CD4-positive, alpha-beta memory T cell (primary cell): ENCODE measurements at regions not wholly inside any gene's neighbourhood (a gene's known extent, or its start where the extent isn't known, plus 50 kb on each side); places are given as distances from the start of the nearest gene placed in this dataset.

Source experiments
- CTCF ChIA-PET: fragments of 350-600 bp; sonication (Branson Sonifier 250); formaldehyde crosslinking; loops from one replicate; lab custom pipeline; 2021; ENCODE audit warnings: inconsistent platforms; ENCODE audit not compliant: partially characterized antibody; lab: Charles Lee
- POLR2A ChIA-PET: fragments of 350-600 bp; sonication (Branson Sonifier 250); formaldehyde crosslinking; loops from one replicate; lab custom pipeline; 2021; ENCODE audit not compliant: partially characterized antibody; lab: Charles Lee
- DNase-seq, 5 donors: peaks; one replicate each; pipeline versions ENCODE4 v3.0.0 to v3.0.0-alpha.2; 2020 to 2022; ENCODE audit warnings: mixed read lengths in 1 of 5
- H3K27ac ChIP-seq: one replicate; pipeline ENCODE4 v1.7.0; 2013; ENCODE audit warnings: low read depth, low read length
- H3K27me3 ChIP-seq: 2 replicates; pipeline ENCODE4 v1.7.0; 2013; ENCODE audit warnings: mild to moderate bottlenecking, low read length, moderate library complexity; ENCODE audit not compliant: insufficient read depth
- H3K36me3 ChIP-seq: 2 replicates; pipeline ENCODE4 v1.7.0; 2013; ENCODE audit warnings: mild to moderate bottlenecking, low read length, moderate library complexity; ENCODE audit not compliant: insufficient read depth
- H3K4me1 ChIP-seq: 2 replicates; pipeline ENCODE4 v1.7.0; 2013; ENCODE audit warnings: mild to moderate bottlenecking, low read length, moderate library complexity; ENCODE audit not compliant: insufficient read depth
- H3K4me3 ChIP-seq, 2 donors: one replicate each; pipeline ENCODE4 v1.7.0; 2013; ENCODE audit warnings: low read length in 2 of 2, mild to moderate bottlenecking in 1 of 2
- H3K9me3 ChIP-seq, 2 donors: one replicate each; pipeline ENCODE4 v1.7.0; 2013; ENCODE audit warnings: low read length in 2 of 2, control low read depth in 1 of 2; ENCODE audit not compliant: control insufficient read depth in 1 of 2
- H3K27ac Mint-ChIP-seq, 7 donors: one replicate each; pipeline ENCODE4 v1.8.0; 2020 to 2021; ENCODE audit warnings: mixed read lengths in 7 of 7, mild to moderate bottlenecking in 6 of 7, inconsistent platforms in 3 of 7, moderate library complexity in 3 of 7
- H3K27me3 Mint-ChIP-seq, 2 donors: one replicate each; pipeline ENCODE4 v1.8.0; 2020 to 2021; ENCODE audit warnings: mixed read lengths in 2 of 2
- H3K36me3 Mint-ChIP-seq, 2 donors: one replicate each; pipeline ENCODE4 v1.8.0; 2020 to 2021; ENCODE audit warnings: mixed read lengths in 2 of 2, inconsistent platforms in 1 of 2, mild to moderate bottlenecking in 1 of 2
- H3K4me1 Mint-ChIP-seq, 4 donors: one replicate each; pipeline ENCODE4 v1.8.0; 2020 to 2021; ENCODE audit warnings: mixed read lengths in 4 of 4, mild to moderate bottlenecking in 1 of 4
- H3K4me3 Mint-ChIP-seq, 8 donors: one replicate each; pipeline ENCODE4 v1.8.0; 2020 to 2021; ENCODE audit warnings: mixed read lengths in 8 of 8, mild to moderate bottlenecking in 7 of 8, moderate library complexity in 6 of 8, inconsistent platforms in 3 of 8
- H3K9me3 Mint-ChIP-seq, 8 donors: one replicate each; pipeline ENCODE4 v1.8.0; 2020 to 2021; ENCODE audit warnings: mixed read lengths in 8 of 8, mild to moderate bottlenecking in 5 of 8, inconsistent platforms in 3 of 8, moderate library complexity in 1 of 8
- intact Hi-C: fragments of 100-400 bp; cut with micrococcal nuclease; formaldehyde crosslinking; loops from one replicate; pipeline ENCODE4 v1.15.1; 2023

- Histone ChIP-seq H3K27me3 (no peaks in the 10 kb centered on the region), H3K4me1 (no peaks in the 10 kb centered on the region), H3K9me3 (no peaks in the 10 kb centered on the region), H3K27ac (no peak overlapping the region), H3K4me3 (no peak overlapping the region), H3K36me3 (no peaks in the 10 kb centered on the region)
- Mint-ChIP-seq H3K4me1 (no peaks in the 10 kb centered on the region), H3K9me3 (peaks cover 0 to 13% (median 5%) of the 10 kb centered on the region in 8 donors), H3K27ac (no peak overlapping the region), H3K4me3 (no peak overlapping the region), H3K27me3 (no peaks in the 10 kb centered on the region), H3K36me3 (no peaks in the 10 kb centered on the region)
- intact Hi-C loops, result no loop called here
- POLR2A ChIA-PET, result no interaction called here
- no peak for DNase-seq
- CTCF ChIA-PET, result no interaction called here
These were observed 663.0 kb upstream of the GRM3 start for GRCh38 chr7:85980740-85981139.

GRCh38 chr7:85974176-85974575, 669.5 kb upstream of the GRM3 start:
- H3K4me3 ChIP-seq, result no peak overlapping the region
- H3K27ac Mint-ChIP-seq, result no peak overlapping the region
- no peaks in the 10 kb centered on the region for H3K27me3 Mint-ChIP-seq
- no peak for DNase-seq
- no peaks in the 10 kb centered on the region for H3K27me3 ChIP-seq
- POLR2A ChIA-PET, result no interaction called here
- H3K36me3 Mint-ChIP-seq, result no peaks in the 10 kb centered on the region
- no peaks in the 10 kb centered on the region for H3K4me1 Mint-ChIP-seq
- H3K9me3 Mint-ChIP-seq, result peaks cover 0 to 11% (median 2%) of the 10 kb centered on the region in 8 donors
- H3K27ac ChIP-seq, result no peak overlapping the region
- no peaks in the 10 kb centered on the region for H3K4me1 ChIP-seq
- CTCF ChIA-PET, result no interaction called here
- H3K9me3 ChIP-seq, result no peaks in the 10 kb centered on the region
- H3K4me3 Mint-ChIP-seq, result no peak overlapping the region
- intact Hi-C loops, result no loop called here
- H3K36me3 ChIP-seq, result no peaks in the 10 kb centered on the region

- DNase-seq, result no peak
- Histone ChIP-seq H3K27ac (no peak overlapping the region), H3K9me3 (no peaks in the 10 kb centered on the region), H3K36me3 (no peaks in the 10 kb centered on the region), H3K4me3 (no peak overlapping the region), H3K27me3 (no peaks in the 10 kb centered on the region), H3K4me1 (no peaks in the 10 kb centered on the region)
- H3K4me3 Mint-ChIP-seq, result no peak overlapping the region
- H3K4me1 Mint-ChIP-seq, result no peaks in the 10 kb centered on the region
- H3K36me3 Mint-ChIP-seq, result no peaks in the 10 kb centered on the region
- intact Hi-C loops, result no loop called here
- H3K27ac Mint-ChIP-seq, result no peak overlapping the region
- ChIA-PET CTCF (no interaction called here), POLR2A (no interaction called here)
- peaks cover 0 to 11% (median 0%) of the 10 kb centered on the region in 8 donors for H3K9me3 Mint-ChIP-seq
- no peaks in the 10 kb centered on the region for H3K27me3 Mint-ChIP-seq
These were observed 671.1 kb upstream of the GRM3 start for GRCh38 chr7:85972504-85973141.

GRCh38 chr7:85954961-85955360, 688.7 kb upstream of the GRM3 start:
- Histone ChIP-seq H3K4me1 (no peaks in the 10 kb centered on the region), H3K27ac (no peak overlapping the region), H3K27me3 (no peaks in the 10 kb centered on the region), H3K9me3 (no peaks in the 10 kb centered on the region), H3K4me3 (no peak overlapping the region), H3K36me3 (no peaks in the 10 kb centered on the region)
- intact Hi-C loops, result no loop called here
- ChIA-PET CTCF (no interaction called here), POLR2A (no interaction called here)
- H3K9me3 Mint-ChIP-seq, result peaks cover 2 to 16% (median 9%) of the 10 kb centered on the region in 8 donors
- no peak overlapping the region for H3K4me3 Mint-ChIP-seq
- H3K27ac Mint-ChIP-seq, result no peak overlapping the region
- no peak for DNase-seq
- H3K4me1 Mint-ChIP-seq, result no peaks in the 10 kb centered on the region
- no peaks in the 10 kb centered on the region for H3K27me3 Mint-ChIP-seq
- H3K36me3 Mint-ChIP-seq, result no peaks in the 10 kb centered on the region

GRCh38 chr7:85950871-85951270, 692.8 kb upstream of the GRM3 start:
- H3K27me3 Mint-ChIP-seq, result no peaks in the 10 kb centered on the region

GRCh38 chr7:85950418-85950817, 693.3 kb upstream of the GRM3 start:
- no peak overlapping the region for H3K27ac Mint-ChIP-seq
- no peaks in the 10 kb centered on the region for H3K4me1 Mint-ChIP-seq
- no peaks in the 10 kb centered on the region for H3K36me3 Mint-ChIP-seq
- H3K4me3 Mint-ChIP-seq, result no peak overlapping the region
- Histone ChIP-seq H3K27me3 (no peaks in the 10 kb centered on the region), H3K4me1 (no peaks in the 10 kb centered on the region), H3K27ac (no peak overlapping the region), H3K9me3 (no peaks in the 10 kb centered on the region), H3K4me3 (no peak overlapping the region), H3K36me3 (no peaks in the 10 kb centered on the region)
- DNase-seq, result no peak
- no peaks in the 10 kb centered on the region for H3K27me3 Mint-ChIP-seq
- peaks cover 0 to 42% (median 24%) of the 10 kb centered on the region in 8 donors for H3K9me3 Mint-ChIP-seq
- ChIA-PET CTCF (no interaction called here), POLR2A (no interaction called here)
- intact Hi-C loops, result no loop called here

More at GRCh38 chr7:85950871-85951270, 692.8 kb upstream of the GRM3 start:
- Histone ChIP-seq H3K36me3 (no peaks in the 10 kb centered on the region), H3K9me3 (no peaks in the 10 kb centered on the region), H3K4me1 (no peaks in the 10 kb centered on the region), H3K27me3 (no peaks in the 10 kb centered on the region), H3K27ac (no peak overlapping the region), H3K4me3 (no peak overlapping the region)
- ChIA-PET POLR2A (no interaction called here), CTCF (no interaction called here)
- H3K27ac Mint-ChIP-seq, result no peak overlapping the region
- no peak for DNase-seq
- H3K4me1 Mint-ChIP-seq, result no peaks in the 10 kb centered on the region
- H3K36me3 Mint-ChIP-seq, result no peaks in the 10 kb centered on the region
- peaks cover 0 to 44% (median 24%) of the 10 kb centered on the region in 8 donors for H3K9me3 Mint-ChIP-seq
- intact Hi-C loops, result no loop called here
- no peak overlapping the region for H3K4me3 Mint-ChIP-seq

- no peaks in the 10 kb centered on the region for H3K4me1 ChIP-seq
- CTCF ChIA-PET, result no interaction called here
- H3K4me1 Mint-ChIP-seq, result no peaks in the 10 kb centered on the region
- no peak overlapping the region for H3K27ac ChIP-seq
- no peaks in the 10 kb centered on the region for H3K9me3 ChIP-seq
- peaks cover 0 to 49% (median 23%) of the 10 kb centered on the region in 8 donors for H3K9me3 Mint-ChIP-seq
- no peaks in the 10 kb centered on the region for H3K36me3 ChIP-seq
- H3K36me3 Mint-ChIP-seq, result no peaks in the 10 kb centered on the region
- POLR2A ChIA-PET, result no interaction called here
- intact Hi-C loops, result no loop called here
- DNase-seq, result no peak
- no peak overlapping the region for H3K4me3 ChIP-seq
- H3K27ac Mint-ChIP-seq, result no peak overlapping the region
- H3K4me3 Mint-ChIP-seq, result no peak overlapping the region
- H3K27me3 Mint-ChIP-seq, result no peaks in the 10 kb centered on the region
- H3K27me3 ChIP-seq, result no peaks in the 10 kb centered on the region
These were observed 695.9 kb upstream of the GRM3 start for GRCh38 chr7:85947767-85948166.
